ENCODE measurements at regions not wholly inside any gene's neighbourhood (a gene's known extent, or its start where the extent isn't known, plus 50 kb on each side); places are given as distances from the start of the nearest gene placed in this dataset.
"Not testable (repeated sequence)": the region's sequence is repeated elsewhere in the genome, so short reads cannot be mapped to it uniquely, and the experiment has no call there.

DNA sequence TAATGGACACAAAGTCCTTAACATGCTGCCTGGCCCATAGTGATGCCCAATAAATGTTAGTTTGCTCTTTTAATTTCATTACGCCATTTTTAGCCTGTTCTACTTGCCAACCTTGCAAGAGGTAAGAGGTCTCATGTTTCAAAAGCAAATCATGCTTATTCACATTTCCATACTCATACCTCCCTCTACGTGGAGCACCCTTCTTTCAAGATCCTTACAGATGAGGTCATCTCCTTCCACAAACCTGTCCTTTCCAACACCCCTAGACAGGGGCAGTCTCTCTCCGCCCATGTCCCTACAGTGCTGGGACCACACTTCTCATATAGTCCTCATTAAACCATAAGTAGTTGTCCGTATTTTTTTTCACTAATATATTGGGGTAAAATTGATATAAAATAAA is 271.3 kb downstream of the FGFR2 start:
- no peak for DNase-seq (ENCODE audit: low read depth in 4 of 6, low spot score in 6 of 6)
- Histone ChIP-seq H3K36me3 (ENCODE audit: control insufficient read depth, insufficient read depth, low read length) (no peaks in the 10 kb centered on the region), H3K27me3 (ENCODE audit: control insufficient read depth, insufficient read depth, low read length) (no peaks in the 10 kb centered on the region), H3K9me3 (ENCODE audit: control insufficient read depth, insufficient read depth, low read length) (no peaks in the 10 kb centered on the region), H3K4me1 (ENCODE audit: control insufficient read depth, insufficient read depth, low read length) (no peaks in the 10 kb centered on the region), H3K27ac (ENCODE audit: low read depth, low read length) (no peak overlapping the region), H3K4me3 (ENCODE audit: low read depth, low read length) (no peak overlapping the region)
- WGBS (ENCODE audit: insufficient coverage), result 92% methylated on average over 2 of the region's 4 CpGs

DNA sequence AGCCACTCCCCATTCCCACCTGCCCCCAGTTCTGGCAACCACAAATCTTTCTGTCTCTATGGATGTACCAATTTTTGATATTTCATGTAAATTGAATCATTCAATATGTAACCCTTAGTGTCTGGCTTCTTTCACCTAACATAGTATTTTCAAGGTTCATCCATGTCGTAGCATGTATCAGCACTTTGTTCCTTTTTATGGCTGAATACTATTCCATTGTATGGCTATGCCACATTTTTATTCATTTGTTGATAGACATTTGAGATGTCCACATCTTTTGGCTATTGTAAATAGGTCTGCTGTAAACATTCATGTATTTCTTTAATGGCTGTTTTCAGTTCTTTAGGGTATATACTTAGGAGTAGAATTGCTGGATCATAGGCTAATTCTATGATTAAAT is 270.5 kb downstream of the FGFR2 start:
- no CpG with 5 or more reads among the region's 1 CpG for WGBS (ENCODE audit: insufficient coverage)
- H3K27ac ChIP-seq (ENCODE audit: low read depth, low read length), result no peak overlapping the region
- no peak overlapping the region for H3K4me3 ChIP-seq (ENCODE audit: low read depth, low read length)
- no peaks in the 10 kb centered on the region for H3K36me3 ChIP-seq (ENCODE audit: control insufficient read depth, insufficient read depth, low read length)
- no peak for DNase-seq (ENCODE audit: low read depth in 4 of 6, low spot score in 6 of 6)
- no peaks in the 10 kb centered on the region for H3K4me1 ChIP-seq (ENCODE audit: control insufficient read depth, insufficient read depth, low read length)
- no peaks in the 10 kb centered on the region for H3K9me3 ChIP-seq (ENCODE audit: control insufficient read depth, insufficient read depth, low read length)
- H3K27me3 ChIP-seq (ENCODE audit: control insufficient read depth, insufficient read depth, low read length), result no peaks in the 10 kb centered on the region

DNA sequence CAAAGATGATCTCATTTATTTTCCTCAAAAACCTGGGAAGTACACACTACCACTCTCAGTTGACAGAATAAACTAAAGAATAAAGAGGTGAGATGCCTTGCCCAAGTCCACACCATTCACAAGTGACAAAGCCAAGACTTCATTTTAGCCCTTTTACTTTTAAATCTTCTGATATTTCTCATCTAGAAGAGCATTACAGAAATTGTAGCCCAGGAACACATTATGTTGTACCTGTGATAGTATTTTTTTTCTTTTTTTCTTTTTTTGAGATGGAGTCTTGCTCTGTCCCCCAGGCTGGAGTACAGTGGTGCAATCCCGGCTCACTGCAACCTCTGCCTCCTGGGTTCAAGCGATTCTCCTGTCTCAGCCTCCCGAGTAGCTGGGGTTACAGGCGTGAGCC is 268.6 kb downstream of the FGFR2 start:
- not testable (repeated sequence) for DNase-seq (ENCODE audit: low read depth in 4 of 6, low spot score in 6 of 6); H3K27ac ChIP-seq (ENCODE audit: low read depth, low read length); H3K36me3 ChIP-seq (ENCODE audit: control insufficient read depth, insufficient read depth, low read length); H3K9me3 ChIP-seq (ENCODE audit: control insufficient read depth, insufficient read depth, low read length); H3K4me3 ChIP-seq (ENCODE audit: low read depth, low read length); H3K4me1 ChIP-seq (ENCODE audit: control insufficient read depth, insufficient read depth, low read length); H3K27me3 ChIP-seq (ENCODE audit: control insufficient read depth, insufficient read depth, low read length)
- WGBS (ENCODE audit: insufficient coverage), result no CpG with 5 or more reads among the region's 4 CpGs

DNA sequence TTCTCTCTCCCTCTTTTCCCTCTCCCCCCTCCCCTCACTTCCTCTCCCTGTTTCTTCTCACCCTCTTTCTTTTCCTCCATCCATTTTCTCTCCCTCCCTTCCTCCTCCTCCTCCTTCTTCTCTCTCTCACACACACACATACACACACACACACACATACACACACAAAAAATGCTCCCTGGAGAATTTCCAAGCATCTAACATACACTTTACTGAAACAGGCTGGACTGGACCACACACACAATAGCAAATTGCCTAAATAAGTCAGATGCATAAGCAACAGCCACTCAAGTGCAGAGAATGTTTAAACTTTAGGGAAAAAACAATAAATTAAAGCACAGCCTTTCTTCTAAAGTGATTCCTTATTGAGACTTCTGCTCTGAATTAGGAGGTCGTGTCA is 267.7 kb downstream of the FGFR2 start:
- no peaks in the 10 kb centered on the region for H3K27me3 ChIP-seq (ENCODE audit: control insufficient read depth, insufficient read depth, low read length)
- no peaks in the 10 kb centered on the region for H3K4me1 ChIP-seq (ENCODE audit: control insufficient read depth, insufficient read depth, low read length)
- DNase-seq (ENCODE audit: low read depth in 4 of 6, low spot score in 6 of 6), result peak in 1 of 6 donors; percentile 48
- H3K4me3 ChIP-seq (ENCODE audit: low read depth, low read length), result no peak overlapping the region
- H3K36me3 ChIP-seq (ENCODE audit: control insufficient read depth, insufficient read depth, low read length), result no peaks in the 10 kb centered on the region
- no peaks in the 10 kb centered on the region for H3K9me3 ChIP-seq (ENCODE audit: control insufficient read depth, insufficient read depth, low read length)
- no CpG with 5 or more reads among the region's 1 CpG for WGBS (ENCODE audit: insufficient coverage)
- H3K27ac ChIP-seq (ENCODE audit: low read depth, low read length), result no peak overlapping the region

GRCh38 chr10:121332353-121332752 is 265.9 kb downstream of the FGFR2 start:
- no peak for DNase-seq (ENCODE audit: low read depth in 4 of 6, low spot score in 6 of 6)
- Histone ChIP-seq H3K4me1 (ENCODE audit: control insufficient read depth, insufficient read depth, low read length) (no peaks in the 10 kb centered on the region), H3K27ac (ENCODE audit: low read depth, low read length) (no peak overlapping the region), H3K36me3 (ENCODE audit: control insufficient read depth, insufficient read depth, low read length) (no peaks in the 10 kb centered on the region), H3K9me3 (ENCODE audit: control insufficient read depth, insufficient read depth, low read length) (no peaks in the 10 kb centered on the region), H3K4me3 (ENCODE audit: low read depth, low read length) (no peak overlapping the region), H3K27me3 (ENCODE audit: control insufficient read depth, insufficient read depth, low read length) (no peaks in the 10 kb centered on the region)
- no CpG with 5 or more reads among the region's 1 CpG for WGBS (ENCODE audit: insufficient coverage)

- no peak overlapping the region for H3K4me3 ChIP-seq (ENCODE audit: low read depth, low read length)
- no peak overlapping the region for H3K27ac ChIP-seq (ENCODE audit: low read depth, low read length)
- no peak for DNase-seq (ENCODE audit: low read depth in 4 of 6, low spot score in 6 of 6)
- no peaks in the 10 kb centered on the region for H3K27me3 ChIP-seq (ENCODE audit: control insufficient read depth, insufficient read depth, low read length)
- no peaks in the 10 kb centered on the region for H3K9me3 ChIP-seq (ENCODE audit: control insufficient read depth, insufficient read depth, low read length)
- H3K4me1 ChIP-seq (ENCODE audit: control insufficient read depth, insufficient read depth, low read length), result no peaks in the 10 kb centered on the region
- WGBS (ENCODE audit: insufficient coverage), result 92% methylated on average over 4 of the region's 5 CpGs
- no peaks in the 10 kb centered on the region for H3K36me3 ChIP-seq (ENCODE audit: control insufficient read depth, insufficient read depth, low read length)
Measured at GRCh38 chr10:121332829-121333765, 265.1 kb downstream of the FGFR2 start.

- Histone ChIP-seq H3K27ac (ENCODE audit: low read depth, low read length) (no peak overlapping the region), H3K36me3 (ENCODE audit: control insufficient read depth, insufficient read depth, low read length) (no peaks in the 10 kb centered on the region), H3K27me3 (ENCODE audit: control insufficient read depth, insufficient read depth, low read length) (no peaks in the 10 kb centered on the region), H3K4me1 (ENCODE audit: control insufficient read depth, insufficient read depth, low read length) (peaks cover 5% of the 10 kb centered on the region), H3K9me3 (ENCODE audit: control insufficient read depth, insufficient read depth, low read length) (no peaks in the 10 kb centered on the region), H3K4me3 (ENCODE audit: low read depth, low read length) (no peak overlapping the region)
- no peak for DNase-seq (ENCODE audit: low read depth in 4 of 6, low spot score in 6 of 6)
- 77% methylated on average over 5 of the region's 7 CpGs for WGBS (ENCODE audit: insufficient coverage)
Measured at GRCh38 chr10:121335386-121335925, 262.8 kb downstream of the FGFR2 start.

DNA sequence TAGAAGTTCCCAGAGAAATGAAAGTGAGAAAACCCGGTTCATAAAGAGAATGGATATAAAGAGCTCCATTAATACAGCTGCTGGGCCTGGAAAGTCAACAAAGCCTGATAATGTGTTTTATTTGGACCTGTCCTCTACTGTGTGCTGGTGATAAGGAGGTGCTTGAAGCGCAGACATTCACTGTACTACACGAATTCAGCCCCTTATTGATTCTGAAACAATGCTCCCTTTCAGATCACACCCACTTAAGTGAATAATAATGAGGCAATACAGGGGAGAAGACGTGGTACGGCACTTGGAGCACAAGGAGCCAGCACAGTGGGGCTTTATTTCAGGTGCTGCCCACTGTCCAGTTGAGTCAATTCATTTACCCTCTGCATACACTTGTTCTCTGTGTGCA is 260.8 kb downstream of the FGFR2 start:
- Histone ChIP-seq H3K27ac (ENCODE audit: low read depth, low read length) (no peak overlapping the region), H3K4me3 (ENCODE audit: low read depth, low read length) (no peak overlapping the region), H3K9me3 (ENCODE audit: control insufficient read depth, insufficient read depth, low read length) (no peaks in the 10 kb centered on the region), H3K36me3 (ENCODE audit: control insufficient read depth, insufficient read depth, low read length) (no peaks in the 10 kb centered on the region), H3K4me1 (ENCODE audit: control insufficient read depth, insufficient read depth, low read length) (peaks cover 6% of the 10 kb centered on the region), H3K27me3 (ENCODE audit: control insufficient read depth, insufficient read depth, low read length) (no peaks in the 10 kb centered on the region)
- peak in 4 of 6 donors; percentile 7 to 57 (median 35) for DNase-seq (ENCODE audit: low read depth in 4 of 6, low spot score in 6 of 6)
- no CpG with 5 or more reads among the region's 5 CpGs for WGBS (ENCODE audit: insufficient coverage)

GRCh38 chr10:121338206-121338980 is 259.9 kb downstream of the FGFR2 start:
- no peaks in the 10 kb centered on the region for H3K27me3 ChIP-seq (ENCODE audit: control insufficient read depth, insufficient read depth, low read length)
- no peak overlapping the region for H3K27ac ChIP-seq (ENCODE audit: low read depth, low read length)
- H3K36me3 ChIP-seq (ENCODE audit: control insufficient read depth, insufficient read depth, low read length), result no peaks in the 10 kb centered on the region
- no peak overlapping the region for H3K4me3 ChIP-seq (ENCODE audit: low read depth, low read length)
- H3K9me3 ChIP-seq (ENCODE audit: control insufficient read depth, insufficient read depth, low read length), result no peaks in the 10 kb centered on the region
- WGBS (ENCODE audit: insufficient coverage), result 87% methylated on average over 9 of the region's 9 CpGs
- H3K4me1 ChIP-seq (ENCODE audit: control insufficient read depth, insufficient read depth, low read length), result peaks cover 6% of the 10 kb centered on the region
- DNase-seq (ENCODE audit: low read depth in 4 of 6, low spot score in 6 of 6), result no peak
